WI38 (cell line): ENCODE measurements at regions not wholly inside any gene's neighbourhood (a gene's known extent, or its start where the extent isn't known, plus 50 kb on each side); places are given as distances from the start of the nearest gene placed in this dataset.

Experiments
- H3K4me3 ChIP-seq: 2 replicates; pipeline ENCODE4 v1.5.1; 2011; ENCODE audit warnings: low read depth, mild to moderate bottlenecking, control low read depth, low read length
- TF ChIP-seq, protein P1 (sequence below): IDR thresholded peaks from 2 replicates; pipeline ENCODE4 v1.5.1; 2012; ENCODE audit warnings: low read depth, mild to moderate bottlenecking, control low read depth, low read length

DNA sequence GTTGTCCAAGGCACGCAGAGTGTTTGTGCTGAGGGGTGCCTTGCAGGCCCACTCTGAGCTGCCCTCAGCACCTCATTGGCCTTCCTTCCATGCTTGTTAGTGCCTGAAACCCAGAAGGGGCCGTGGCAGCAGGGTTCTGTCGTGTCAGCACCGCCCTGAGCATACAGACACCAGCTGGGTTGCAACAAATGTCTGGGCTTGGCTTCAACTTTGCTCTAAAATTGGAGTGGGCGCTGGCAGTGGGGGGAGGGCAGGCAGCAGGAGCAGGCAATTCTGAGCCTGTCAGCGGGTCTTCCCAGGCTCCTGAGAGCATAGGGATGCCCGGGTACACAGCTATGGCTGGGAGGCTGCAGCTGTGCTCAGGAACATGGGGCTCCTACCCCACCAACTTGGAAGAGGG, 464.3 kb downstream of the EPHA3 start:
- H3K4me3 ChIP-seq = no peak overlapping the region
- TF ChIP-seq, protein P1, sequence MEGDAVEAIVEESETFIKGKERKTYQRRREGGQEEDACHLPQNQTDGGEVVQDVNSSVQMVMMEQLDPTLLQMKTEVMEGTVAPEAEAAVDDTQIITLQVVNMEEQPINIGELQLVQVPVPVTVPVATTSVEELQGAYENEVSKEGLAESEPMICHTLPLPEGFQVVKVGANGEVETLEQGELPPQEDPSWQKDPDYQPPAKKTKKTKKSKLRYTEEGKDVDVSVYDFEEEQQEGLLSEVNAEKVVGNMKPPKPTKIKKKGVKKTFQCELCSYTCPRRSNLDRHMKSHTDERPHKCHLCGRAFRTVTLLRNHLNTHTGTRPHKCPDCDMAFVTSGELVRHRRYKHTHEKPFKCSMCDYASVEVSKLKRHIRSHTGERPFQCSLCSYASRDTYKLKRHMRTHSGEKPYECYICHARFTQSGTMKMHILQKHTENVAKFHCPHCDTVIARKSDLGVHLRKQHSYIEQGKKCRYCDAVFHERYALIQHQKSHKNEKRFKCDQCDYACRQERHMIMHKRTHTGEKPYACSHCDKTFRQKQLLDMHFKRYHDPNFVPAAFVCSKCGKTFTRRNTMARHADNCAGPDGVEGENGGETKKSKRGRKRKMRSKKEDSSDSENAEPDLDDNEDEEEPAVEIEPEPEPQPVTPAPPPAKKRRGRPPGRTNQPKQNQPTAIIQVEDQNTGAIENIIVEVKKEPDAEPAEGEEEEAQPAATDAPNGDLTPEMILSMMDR = no peak

DNA sequence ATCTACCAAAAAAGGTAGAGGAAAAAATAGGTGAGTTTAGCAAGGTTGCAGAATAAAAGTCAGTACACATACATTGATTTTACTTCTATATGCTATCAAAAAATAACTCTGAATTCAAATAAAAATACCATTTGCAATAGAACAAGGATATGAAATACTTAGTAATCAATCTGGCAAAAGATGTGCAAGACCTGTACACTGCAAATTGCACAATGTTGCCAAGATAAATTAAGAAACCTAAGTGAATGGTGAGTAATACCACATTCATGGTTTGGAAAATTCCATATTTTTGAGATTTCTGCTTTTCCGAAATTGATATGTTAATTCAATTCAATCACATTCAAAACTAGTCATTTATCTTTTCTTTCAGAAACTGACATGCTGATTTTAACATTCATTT, 464.8 kb downstream of the EPHA3 start:
- no peak overlapping the region for H3K4me3 ChIP-seq
- TF ChIP-seq, protein P1 = no peak

DNA sequence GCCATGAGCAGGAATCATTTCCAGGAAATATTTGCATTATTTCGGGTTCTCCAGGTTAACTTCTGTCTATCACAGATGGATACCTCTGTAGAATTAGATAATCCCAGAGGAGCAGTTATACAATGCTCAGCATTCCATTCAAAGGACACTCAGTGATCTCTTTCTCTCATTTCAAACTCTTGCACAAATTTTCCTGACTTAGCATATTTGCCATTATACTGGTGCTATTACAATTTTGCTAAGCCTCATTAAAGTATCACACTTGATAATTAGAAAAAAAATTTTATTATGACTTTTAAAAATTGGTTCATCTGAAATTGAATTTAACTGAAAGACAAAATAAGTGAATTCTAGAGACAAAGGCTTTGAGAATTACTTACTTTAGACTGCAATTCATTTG, 469.0 kb downstream of the EPHA3 start:
- TF ChIP-seq, protein P1 = no peak
- H3K4me3 ChIP-seq = no peak overlapping the region

DNA sequence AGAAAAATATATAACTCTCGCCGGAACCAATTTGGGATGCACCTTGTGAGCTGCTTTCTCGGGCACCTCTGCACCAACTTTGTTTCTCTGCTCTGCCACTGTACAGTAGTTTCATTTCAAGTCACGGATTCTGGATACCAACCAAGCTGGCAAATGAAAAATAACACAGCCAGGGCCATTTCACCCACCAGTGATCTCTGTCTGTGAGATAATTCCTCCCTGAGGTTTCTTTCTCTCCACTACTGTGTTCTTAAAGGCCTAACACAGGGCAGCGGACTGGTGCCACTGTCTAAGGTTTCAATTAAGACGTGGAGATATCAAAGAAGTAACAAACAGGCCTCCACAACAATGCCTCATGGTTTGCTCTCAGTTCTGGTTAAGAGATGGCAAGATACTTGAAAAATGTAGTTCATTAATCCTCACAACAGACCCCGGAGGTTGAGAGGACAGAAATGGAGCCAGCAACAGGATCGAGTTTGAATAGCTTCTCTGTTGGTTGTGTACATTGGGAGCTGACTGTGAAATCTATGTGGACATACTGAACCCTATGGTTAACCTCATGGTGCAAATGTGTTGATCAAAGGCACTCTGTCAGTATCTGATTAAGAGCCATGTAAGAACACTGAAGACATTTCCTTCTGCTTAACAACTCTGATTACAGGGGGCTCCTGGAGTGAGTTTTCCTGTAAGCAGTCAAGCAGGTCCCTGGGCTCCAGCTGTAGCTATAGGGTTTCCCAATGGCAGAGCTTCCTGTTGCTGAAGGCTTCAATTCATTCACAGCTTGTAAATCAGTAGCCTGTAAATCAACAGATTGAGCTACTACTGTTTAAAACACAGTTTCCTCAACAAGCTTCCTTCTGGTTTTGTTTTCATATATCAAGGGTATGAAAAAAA, 470.5 kb downstream of the EPHA3 start:
- TF ChIP-seq, protein P1 = no peak
- H3K4me3 ChIP-seq = no peak overlapping the region

DNA sequence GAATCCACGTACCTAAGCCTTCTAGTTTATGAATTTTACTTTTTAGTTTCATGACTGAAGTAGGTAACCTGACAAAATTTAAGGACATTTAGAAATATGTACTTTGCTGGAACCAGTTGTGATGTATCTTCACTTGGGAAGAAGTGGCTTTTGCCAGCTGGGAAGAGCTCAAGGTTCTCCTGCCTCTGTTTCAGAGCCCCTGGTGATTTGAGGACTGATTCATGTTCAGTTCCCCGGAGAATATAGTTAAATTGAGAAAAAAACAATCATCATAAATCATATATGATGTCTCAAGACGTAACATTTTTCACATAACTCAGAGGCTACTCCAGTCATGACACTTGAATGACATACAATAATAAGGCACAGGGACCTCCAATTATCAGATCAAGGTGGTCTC, 473.4 kb downstream of the EPHA3 start:
- TF ChIP-seq, protein P1 = no peak

DNA sequence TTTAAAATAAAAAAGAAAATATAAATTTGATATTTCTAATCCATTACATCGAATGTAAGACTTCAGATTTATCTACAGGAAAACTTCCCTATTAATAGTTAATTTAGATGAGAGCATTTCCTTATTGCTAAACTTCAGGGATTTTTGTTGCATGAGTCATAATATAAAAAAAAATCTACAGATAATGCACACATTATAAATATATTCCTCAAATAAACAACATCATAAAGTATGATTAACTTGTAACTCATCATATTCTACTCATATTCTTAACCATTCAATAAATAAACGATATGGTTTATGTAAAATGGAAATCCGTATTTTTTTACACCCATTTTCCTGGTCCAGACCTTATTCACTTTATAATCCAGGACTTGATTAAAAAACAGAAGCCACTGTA, 477.0 kb downstream of the EPHA3 start:
- H3K4me3 ChIP-seq = no peak overlapping the region
- TF ChIP-seq, protein P1 = no peak

More for the DNA sequence above, 473.4 kb downstream of the EPHA3 start:
- H3K4me3 ChIP-seq = no peak overlapping the region

DNA sequence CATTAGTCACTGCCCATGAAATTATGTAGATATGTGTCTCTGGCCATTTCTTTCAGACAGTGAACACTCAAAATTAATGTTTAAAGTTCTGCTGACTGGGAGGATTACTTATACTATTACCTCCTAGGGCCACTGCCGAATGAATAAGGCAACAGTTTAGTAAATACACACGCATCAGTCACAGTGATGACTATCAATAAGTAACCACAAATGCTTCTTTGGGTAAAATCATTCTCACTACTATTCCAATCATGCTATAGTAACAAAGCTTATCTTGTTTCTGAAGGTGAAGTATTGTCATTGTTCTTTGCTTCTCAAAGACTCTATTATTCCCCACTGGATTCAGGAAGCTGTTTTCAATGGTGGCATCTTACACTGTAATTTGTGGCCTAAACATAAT, 478.8 kb downstream of the EPHA3 start:
- no peak overlapping the region for H3K4me3 ChIP-seq
- TF ChIP-seq, protein P1 = no peak
